Caco-2 (cell line): ENCODE measurements at regions not wholly inside any gene's neighbourhood (a gene's known extent, or its start where the extent isn't known, plus 50 kb on each side); places are given as distances from the start of the nearest gene placed in this dataset.
A peak's percentile ranks its signal among the peaks of the same experiment; 100 is the strongest.

ENCODE experiments used
- BruUV-seq: library from RNA; stranded (reverse); fragments of 400-500 nt; replicated peaks from 2 replicates; lab custom pipeline; 2021; lab: Mats Ljungman, UMichigan
- CTCF ChIA-PET: fragments of 300-600 bp; sonication (Branson Sonifier 250); formaldehyde crosslinking; loops from one replicate; lab custom pipeline; 2022; ENCODE audit warnings: antibody characterized with exemption; lab: Charles Lee
- POLR2A ChIA-PET: fragments of 300-600 bp; sonication (Branson Sonifier 250); formaldehyde crosslinking; loops from one replicate; lab custom pipeline; 2022; ENCODE audit warnings: antibody characterized with exemption; lab: Charles Lee
- DNase-seq, 2 experiments: peaks; one replicate each; pipeline versions ENCODE4 v3.0.0 to v3.0.0-alpha.2; 2020 to 2022
- H3K27me3 ChIP-seq: replicated peaks from 2 replicates; pipeline ENCODE4 v1.6.0; 2011; ENCODE audit warnings: low read length; ENCODE audit not compliant: control insufficient read depth, insufficient read depth
- H3K36me3 ChIP-seq: 2 replicates; pipeline ENCODE4 v1.5.1; 2011; ENCODE audit warnings: low read length; ENCODE audit not compliant: control insufficient read depth, insufficient read depth
- H3K4me1 ChIP-seq: fragments of 250-450 bp; sonication (Bioruptor Pico); 2 replicates; pipeline ENCODE4 v1.5.1; 2020; ENCODE audit warnings: mild to moderate bottlenecking
- H3K4me3 ChIP-seq: 2 replicates; pipeline ENCODE4 v1.5.1; 2011; ENCODE audit warnings: low read depth, mild to moderate bottlenecking, control low read depth, low read length
- H3K9me3 ChIP-seq: fragments of 250-450 bp; sonication (Bioruptor Pico); 2 replicates; pipeline ENCODE4 v1.5.1; 2020; ENCODE audit warnings: mild to moderate bottlenecking, moderate library complexity
- H3K27ac Mint-ChIP-seq: one replicate; pipeline ENCODE4 v1.8.0; 2022; ENCODE audit warnings: mixed read lengths; ENCODE audit not compliant: unreplicated experiment
- H3K27me3 Mint-ChIP-seq: one replicate; pipeline ENCODE4 v1.8.0; 2022; ENCODE audit warnings: mixed read lengths; ENCODE audit not compliant: insufficient read depth, unreplicated experiment
- H3K36me3 Mint-ChIP-seq: one replicate; pipeline ENCODE4 v1.8.0; 2022; ENCODE audit warnings: mild to moderate bottlenecking, mixed read lengths; ENCODE audit not compliant: insufficient read depth, unreplicated experiment
- H3K4me1 Mint-ChIP-seq: one replicate; pipeline ENCODE4 v1.8.0; 2022; ENCODE audit warnings: low read depth, mixed read lengths; ENCODE audit not compliant: unreplicated experiment
- H3K4me3 Mint-ChIP-seq: one replicate; pipeline ENCODE4 v1.8.0; 2022; ENCODE audit warnings: mild to moderate bottlenecking, moderate library complexity, mixed read lengths; ENCODE audit not compliant: unreplicated experiment
- H3K9me3 Mint-ChIP-seq: one replicate; pipeline ENCODE4 v1.8.0; 2022; ENCODE audit warnings: mixed read lengths; ENCODE audit not compliant: unreplicated experiment
- intact Hi-C: fragments of 100-400 bp; cut with micrococcal nuclease; formaldehyde crosslinking; loops from one replicate; pipeline ENCODE4 v1.10.0; 2022; ENCODE audit not compliant: unreplicated experiment
- TF ChIP-seq, protein P1 (sequence below), 2 experiments: fragments of 200-600 bp in 1 of 2; IDR thresholded peaks; 1 replicate in 1 of 2; 2 replicates in 1 of 2; pipeline versions ENCODE4 v1.5.1 to v1.8.0; 2011 to 2022; ENCODE audit warnings: antibody characterized with exemption in 1 of 2, control low read depth in 1 of 2, inconsistent platforms in 1 of 2, low read depth in 1 of 2, low read length in 1 of 2, mild to moderate bottlenecking in 1 of 2, moderate library complexity in 1 of 2; ENCODE audit not compliant: insufficient read depth in 1 of 2, severe bottlenecking in 1 of 2, unreplicated experiment in 1 of 2

DNA sequence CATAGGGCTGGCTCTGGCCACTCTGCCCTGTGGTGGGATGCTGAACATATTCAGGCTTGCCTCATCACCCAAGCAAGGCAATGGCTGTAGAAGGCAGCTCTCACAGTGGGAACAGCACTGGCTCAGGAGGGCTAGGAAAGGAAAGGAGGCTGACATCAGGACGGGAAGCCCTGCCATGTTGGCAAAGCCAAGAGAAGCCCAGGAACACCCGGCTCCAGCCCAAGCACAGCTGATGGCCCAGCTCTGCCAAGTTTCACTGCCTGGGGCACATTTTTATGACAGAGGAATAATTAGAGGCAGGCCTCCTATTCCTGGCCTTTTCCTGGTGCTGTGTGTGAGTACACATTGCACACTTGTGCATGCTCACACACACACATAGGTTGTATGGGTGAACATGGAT lies 163.6 kb upstream of the SMIM23 start:
- DNase-seq, result no peak
- peaks cover 16% of the 10 kb centered on the region for H3K27me3 Mint-ChIP-seq
- Histone ChIP-seq H3K4me3 (no peak overlapping the region), H3K27me3 (no peaks in the 10 kb centered on the region; the same call in 1 of the 2 replicates), H3K9me3 (no peaks in the 10 kb centered on the region), H3K36me3 (no peaks in the 10 kb centered on the region), H3K4me1 (0 out of 2 replicates have a peak, but pooled peaks cover 8% of the 10 kb centered on the region)
- TF ChIP-seq, protein P1, sequence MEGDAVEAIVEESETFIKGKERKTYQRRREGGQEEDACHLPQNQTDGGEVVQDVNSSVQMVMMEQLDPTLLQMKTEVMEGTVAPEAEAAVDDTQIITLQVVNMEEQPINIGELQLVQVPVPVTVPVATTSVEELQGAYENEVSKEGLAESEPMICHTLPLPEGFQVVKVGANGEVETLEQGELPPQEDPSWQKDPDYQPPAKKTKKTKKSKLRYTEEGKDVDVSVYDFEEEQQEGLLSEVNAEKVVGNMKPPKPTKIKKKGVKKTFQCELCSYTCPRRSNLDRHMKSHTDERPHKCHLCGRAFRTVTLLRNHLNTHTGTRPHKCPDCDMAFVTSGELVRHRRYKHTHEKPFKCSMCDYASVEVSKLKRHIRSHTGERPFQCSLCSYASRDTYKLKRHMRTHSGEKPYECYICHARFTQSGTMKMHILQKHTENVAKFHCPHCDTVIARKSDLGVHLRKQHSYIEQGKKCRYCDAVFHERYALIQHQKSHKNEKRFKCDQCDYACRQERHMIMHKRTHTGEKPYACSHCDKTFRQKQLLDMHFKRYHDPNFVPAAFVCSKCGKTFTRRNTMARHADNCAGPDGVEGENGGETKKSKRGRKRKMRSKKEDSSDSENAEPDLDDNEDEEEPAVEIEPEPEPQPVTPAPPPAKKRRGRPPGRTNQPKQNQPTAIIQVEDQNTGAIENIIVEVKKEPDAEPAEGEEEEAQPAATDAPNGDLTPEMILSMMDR (IDR thresholded peaks at IDR 0.05; ENCODE audit: insufficient read depth in 1 of 2, low read depth in 1 of 2, low read length in 1 of 2, severe bottlenecking in 1 of 2, unreplicated experiment in 1 of 2), result no peak
- intact Hi-C loops, result no loop called here
- no peaks in the 10 kb centered on the region for H3K9me3 Mint-ChIP-seq
- no peak overlapping the region for H3K4me3 Mint-ChIP-seq
- H3K4me1 Mint-ChIP-seq, result peaks cover 7% of the 10 kb centered on the region
- H3K27ac Mint-ChIP-seq, result no peak overlapping the region
- ChIA-PET CTCF (no interaction called here), POLR2A (no interaction called here)
- no peaks in the 10 kb centered on the region for H3K36me3 Mint-ChIP-seq
- BruUV-seq, result no TSS peak

DNA sequence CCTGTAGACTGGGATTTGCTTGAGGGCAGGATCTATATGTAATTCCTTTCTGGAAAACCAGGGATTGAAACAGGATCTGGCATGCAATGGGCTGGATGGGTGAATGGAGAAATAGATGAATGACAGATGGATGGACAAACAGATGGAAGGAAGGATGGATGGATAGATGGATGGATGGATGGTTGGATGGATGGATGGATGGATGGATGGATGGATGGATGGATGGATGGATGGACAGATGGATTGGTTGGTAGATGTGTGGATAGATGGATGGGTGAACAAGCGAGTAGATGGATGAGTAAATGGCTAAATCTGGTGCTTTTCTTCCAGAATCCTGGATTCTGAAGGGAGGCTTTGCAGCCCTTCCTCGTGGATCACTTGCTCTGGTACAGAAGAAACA lies 162.5 kb upstream of the SMIM23 start:
- Mint-ChIP-seq H3K27ac (no peak overlapping the region), H3K36me3 (no peaks in the 10 kb centered on the region), H3K27me3 (peaks cover 11% of the 10 kb centered on the region), H3K4me1 (peaks cover 7% of the 10 kb centered on the region), H3K9me3 (no peaks in the 10 kb centered on the region), H3K4me3 (no peak overlapping the region)
- no peak for DNase-seq
- H3K4me1 ChIP-seq, result 0 out of 2 replicates have a peak, but pooled peaks cover 8% of the 10 kb centered on the region
- ChIA-PET CTCF (no interaction called here), POLR2A (no interaction called here)
- H3K4me3 ChIP-seq, result no peak overlapping the region
- H3K27me3 ChIP-seq, result no peaks in the 10 kb centered on the region; the same call in 1 of the 2 replicates
- no TSS peak for BruUV-seq
- intact Hi-C loops, result no loop called here
- no peaks in the 10 kb centered on the region for H3K36me3 ChIP-seq
- TF ChIP-seq, protein P1 (IDR thresholded peaks at IDR 0.05; ENCODE audit: insufficient read depth in 1 of 2, low read depth in 1 of 2, low read length in 1 of 2, severe bottlenecking in 1 of 2, unreplicated experiment in 1 of 2), result no peak
- H3K9me3 ChIP-seq, result no peaks in the 10 kb centered on the region

DNA sequence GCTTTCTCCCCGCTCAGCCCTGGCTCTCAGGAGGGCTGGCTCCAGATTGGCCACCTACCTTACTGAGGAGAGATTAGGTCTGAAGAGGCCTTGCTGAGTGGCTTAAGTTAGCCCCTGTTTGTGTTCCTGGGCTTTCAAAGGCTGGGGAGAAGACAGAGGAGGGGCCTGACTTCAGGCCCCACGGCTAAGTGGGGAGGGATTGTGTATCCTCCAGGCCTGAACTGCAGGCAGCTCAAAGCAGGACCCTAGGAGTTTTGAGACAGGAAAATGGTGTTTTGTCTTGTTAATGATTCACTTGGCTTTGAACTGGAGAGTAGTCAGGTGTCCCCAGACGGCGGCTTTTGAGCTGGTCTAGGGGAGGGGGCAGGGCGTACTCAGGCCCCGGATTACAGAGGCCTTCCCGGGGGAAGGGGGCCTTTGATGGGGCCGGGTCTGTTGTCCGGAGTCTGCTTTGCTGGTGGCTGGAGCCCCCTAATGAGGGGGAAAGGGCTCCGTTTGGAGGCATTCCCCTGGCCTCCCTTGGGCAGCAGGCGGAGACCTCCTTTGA lies 162.0 kb upstream of the SMIM23 start:
- Mint-ChIP-seq H3K4me1 (peaks cover 7% of the 10 kb centered on the region), H3K36me3 (no peaks in the 10 kb centered on the region), H3K27me3 (peaks cover 17% of the 10 kb centered on the region), H3K9me3 (no peaks in the 10 kb centered on the region), H3K27ac (no peak overlapping the region), H3K4me3 (no peak overlapping the region)
- TF ChIP-seq, protein P1 (IDR thresholded peaks at IDR 0.05; ENCODE audit: insufficient read depth in 1 of 2, low read depth in 1 of 2, low read length in 1 of 2, severe bottlenecking in 1 of 2, unreplicated experiment in 1 of 2), result no peak
- BruUV-seq, result no TSS peak
- intact Hi-C loops, result no loop called here
- peak in 1 of 2 experiments; percentile 41 for DNase-seq
- H3K4me3 ChIP-seq, result no peak overlapping the region
- CTCF ChIA-PET, result no interaction called here
- 0 out of 2 replicates have a peak, but pooled peaks cover 8% of the 10 kb centered on the region for H3K4me1 ChIP-seq
- H3K27me3 ChIP-seq, result no peaks in the 10 kb centered on the region; the same call in 1 of the 2 replicates
- H3K36me3 ChIP-seq, result no peaks in the 10 kb centered on the region
- H3K9me3 ChIP-seq, result no peaks in the 10 kb centered on the region
- POLR2A ChIA-PET, result no interaction called here
